Cardiac muscle cell (in vitro differentiated cells and primary cell): ENCODE measurements at regions not wholly inside any gene's neighbourhood (a gene's known extent, or its start where the extent isn't known, plus 50 kb on each side); places are given as distances from the start of the nearest gene placed in this dataset.

ENCODE experiments used
- DNase-seq, 2 donors: peaks; one replicate each; pipeline versions ENCODE4 v3.0.0 to v3.0.0-alpha.2; 2010 to 2017; ENCODE audit warnings: low read depth in 1 of 2, low spot score in 1 of 2
- H3K27ac ChIP-seq: fragments of 200-600 bp; sonication (generic); 2 replicates; pipeline ENCODE4 v1.5.1; 2016
- H3K27me3 ChIP-seq: fragments of 200-600 bp; sonication (generic); 2 replicates; pipeline ENCODE4 v1.6.0; 2016; ENCODE audit warnings: control low read depth
- H3K36me3 ChIP-seq: fragments of 200-600 bp; sonication (generic); 2 replicates; pipeline ENCODE4 v1.5.1; 2016; ENCODE audit warnings: control low read depth
- H3K4me1 ChIP-seq: fragments of 200-600 bp; sonication (generic); 2 replicates; pipeline ENCODE4 v1.8.1; 2017; ENCODE audit warnings: low read depth, mild to moderate bottlenecking, mixed run types
- H3K4me3 ChIP-seq: fragments of 200-600 bp; sonication (generic); 2 replicates; pipeline ENCODE4 v1.5.1; 2016; ENCODE audit warnings: mild to moderate bottlenecking
- H3K9me3 ChIP-seq: fragments of 200-600 bp; sonication (generic); 2 replicates; pipeline ENCODE4 v1.5.1; 2017; ENCODE audit warnings: low read depth, mild to moderate bottlenecking, control low read depth
- TF ChIP-seq, protein P1 (sequence below): IDR thresholded peaks from 2 replicates; pipeline ENCODE4 v1.5.1; 2012; ENCODE audit warnings: low read depth, mild to moderate bottlenecking, low read length

DNA sequence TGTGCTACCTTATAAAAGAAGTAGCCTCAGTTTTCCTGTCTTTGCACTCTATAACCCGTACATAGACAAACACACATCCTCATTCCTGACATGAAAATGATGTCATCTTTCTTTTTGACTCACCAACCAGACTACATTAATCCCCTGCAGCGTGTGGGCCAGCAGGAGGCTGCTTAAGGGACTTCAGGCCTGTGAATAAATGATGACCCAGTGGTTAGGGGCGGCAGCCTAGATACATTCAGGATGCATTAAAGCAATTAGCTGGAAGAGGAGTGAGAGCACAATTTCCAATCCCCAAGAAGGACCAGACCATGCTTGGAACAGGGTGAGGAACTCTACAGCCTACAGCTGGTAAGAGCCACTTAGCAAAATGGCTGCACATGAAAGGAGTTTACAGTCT lies 57.3 kb upstream of the KLF7 start:
- H3K9me3 ChIP-seq: no peaks in the 10 kb centered on the region

DNA sequence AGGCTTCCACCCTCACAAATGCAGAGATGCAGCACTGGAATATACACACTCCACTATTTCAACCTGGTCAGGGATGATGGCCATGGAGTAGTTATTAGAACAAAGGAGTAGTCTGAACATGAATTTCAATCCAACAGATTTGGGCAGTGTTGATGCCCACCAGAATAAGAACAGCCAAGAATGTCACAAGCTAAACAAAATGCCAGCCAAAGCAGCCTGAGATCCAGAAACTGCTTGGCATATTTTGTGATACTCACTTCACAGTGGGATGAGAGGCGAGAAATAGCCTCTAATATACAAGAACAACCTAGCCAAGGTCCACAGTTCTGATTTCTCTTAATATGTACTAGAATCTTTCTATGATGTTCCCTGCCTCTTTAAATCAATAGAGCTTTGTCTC lies 58.6 kb upstream of the KLF7 start:
- Histone ChIP-seq H3K36me3 (no peaks in the 10 kb centered on the region), H3K27me3 (no peaks in the 10 kb centered on the region), H3K27ac (no peak overlapping the region), H3K4me1 (no peaks in the 10 kb centered on the region), H3K9me3 (no peaks in the 10 kb centered on the region), H3K4me3 (no peak overlapping the region)
- TF ChIP-seq, protein P1, sequence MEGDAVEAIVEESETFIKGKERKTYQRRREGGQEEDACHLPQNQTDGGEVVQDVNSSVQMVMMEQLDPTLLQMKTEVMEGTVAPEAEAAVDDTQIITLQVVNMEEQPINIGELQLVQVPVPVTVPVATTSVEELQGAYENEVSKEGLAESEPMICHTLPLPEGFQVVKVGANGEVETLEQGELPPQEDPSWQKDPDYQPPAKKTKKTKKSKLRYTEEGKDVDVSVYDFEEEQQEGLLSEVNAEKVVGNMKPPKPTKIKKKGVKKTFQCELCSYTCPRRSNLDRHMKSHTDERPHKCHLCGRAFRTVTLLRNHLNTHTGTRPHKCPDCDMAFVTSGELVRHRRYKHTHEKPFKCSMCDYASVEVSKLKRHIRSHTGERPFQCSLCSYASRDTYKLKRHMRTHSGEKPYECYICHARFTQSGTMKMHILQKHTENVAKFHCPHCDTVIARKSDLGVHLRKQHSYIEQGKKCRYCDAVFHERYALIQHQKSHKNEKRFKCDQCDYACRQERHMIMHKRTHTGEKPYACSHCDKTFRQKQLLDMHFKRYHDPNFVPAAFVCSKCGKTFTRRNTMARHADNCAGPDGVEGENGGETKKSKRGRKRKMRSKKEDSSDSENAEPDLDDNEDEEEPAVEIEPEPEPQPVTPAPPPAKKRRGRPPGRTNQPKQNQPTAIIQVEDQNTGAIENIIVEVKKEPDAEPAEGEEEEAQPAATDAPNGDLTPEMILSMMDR: no peak
- no peak for DNase-seq

More for the DNA sequence above, 57.3 kb upstream of the KLF7 start:
- no peak for DNase-seq
- Histone ChIP-seq H3K4me1 (no peaks in the 10 kb centered on the region), H3K4me3 (no peak overlapping the region), H3K27me3 (no peaks in the 10 kb centered on the region), H3K27ac (no peak overlapping the region), H3K36me3 (no peaks in the 10 kb centered on the region)
- TF ChIP-seq, protein P1: no peak

DNA sequence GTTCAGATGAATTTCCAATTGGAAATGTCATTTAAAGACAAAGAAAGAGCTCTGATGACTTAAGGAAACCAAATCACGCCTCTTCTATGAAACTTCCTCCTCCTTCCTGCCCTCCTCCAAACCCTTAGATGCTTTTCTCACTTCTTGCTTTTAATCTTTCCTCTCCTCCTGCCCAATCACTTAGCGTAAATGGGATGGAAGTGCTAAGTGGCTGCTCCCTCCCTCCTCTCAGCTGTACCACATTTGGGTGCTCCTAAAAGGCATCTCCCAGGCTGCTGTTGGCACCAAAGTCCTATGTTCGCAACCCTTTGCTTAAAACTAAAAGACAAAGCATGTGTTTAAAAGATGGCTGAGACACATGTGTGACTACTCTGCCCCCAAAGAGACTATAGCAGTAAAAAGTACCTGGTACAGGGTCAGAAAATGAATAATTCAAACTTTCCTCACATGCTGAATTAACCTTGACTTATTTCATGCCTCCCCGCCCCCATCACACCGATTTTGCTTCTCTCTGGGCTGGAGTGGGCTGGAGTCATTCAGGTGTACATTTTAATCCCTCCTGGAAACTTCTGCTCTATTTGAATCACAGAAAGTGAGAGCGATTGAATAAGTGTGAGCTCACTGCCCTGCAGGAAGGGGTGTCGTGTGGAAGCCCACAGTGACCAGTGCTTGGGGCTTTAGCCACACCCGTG lies 59.2 kb upstream of the KLF7 start:
- DNase-seq: no peak
- Histone ChIP-seq H3K4me3 (no peak overlapping the region), H3K4me1 (no peaks in the 10 kb centered on the region), H3K36me3 (no peaks in the 10 kb centered on the region), H3K27ac (no peak overlapping the region), H3K9me3 (no peaks in the 10 kb centered on the region), H3K27me3 (no peaks in the 10 kb centered on the region)
- TF ChIP-seq, protein P1: no peak

DNA sequence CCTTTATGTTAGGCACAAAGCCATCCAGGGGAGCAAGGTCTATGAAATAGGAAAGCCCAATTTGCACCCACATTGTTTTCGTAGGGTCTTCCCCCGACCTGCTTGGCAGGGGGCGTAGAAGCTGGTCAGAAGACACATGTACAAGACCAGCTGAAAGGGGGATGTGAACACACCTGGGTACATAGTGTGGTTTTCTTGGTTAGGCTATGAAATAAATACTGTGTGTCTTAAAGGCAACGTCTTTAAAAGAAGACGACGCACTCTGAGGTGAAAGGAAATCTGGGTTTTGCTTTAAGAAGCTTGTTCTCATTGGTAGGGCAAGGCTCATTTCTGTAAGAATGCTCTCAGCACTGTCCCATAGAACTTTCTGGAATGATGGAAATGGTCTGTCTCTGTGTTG lies 60.0 kb upstream of the KLF7 start:
- no peaks in the 10 kb centered on the region for H3K27me3 ChIP-seq
- TF ChIP-seq, protein P1: no peak
- H3K4me3 ChIP-seq: no peak overlapping the region
- no peaks in the 10 kb centered on the region for H3K9me3 ChIP-seq
- H3K36me3 ChIP-seq: no peaks in the 10 kb centered on the region
- no peak for DNase-seq
- H3K4me1 ChIP-seq: no peaks in the 10 kb centered on the region
- H3K27ac ChIP-seq: no peak overlapping the region

DNA sequence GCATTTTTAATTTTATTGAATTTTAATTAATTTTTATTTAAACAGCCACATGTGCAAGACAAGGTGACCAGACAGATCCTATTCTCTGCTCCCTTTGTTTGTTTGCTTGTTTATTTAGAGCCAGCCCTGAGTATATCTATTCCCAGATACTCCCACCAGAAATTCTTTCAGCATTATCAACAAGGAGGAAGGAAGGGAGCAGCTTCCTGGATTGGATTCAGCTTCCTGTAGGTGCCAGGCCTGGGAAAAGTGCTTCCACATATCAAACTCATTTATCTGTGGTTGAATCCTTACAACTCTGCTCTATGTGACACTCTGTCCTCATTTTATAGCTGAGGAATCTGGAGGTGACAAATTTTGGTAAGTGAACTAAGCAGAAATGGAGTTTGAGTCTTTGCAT lies 60.5 kb upstream of the KLF7 start:
- TF ChIP-seq, protein P1: no peak
- Histone ChIP-seq H3K36me3 (no peaks in the 10 kb centered on the region), H3K27me3 (no peaks in the 10 kb centered on the region), H3K4me3 (no peak overlapping the region), H3K9me3 (no peaks in the 10 kb centered on the region), H3K27ac (no peak overlapping the region), H3K4me1 (no peaks in the 10 kb centered on the region)
- DNase-seq: no peak
